GM21786 (cell line): ENCODE measurements at regions not wholly inside any gene's neighbourhood (a gene's known extent, or its start where the extent isn't known, plus 50 kb on each side); places are given as distances from the start of the nearest gene placed in this dataset.

Experiments used
- ATAC-seq: cut with Tn5 transposase; IDR thresholded peaks from one replicate; pipeline ENCODE4 v1.9.1; 2021; ENCODE audit not compliant: unreplicated experiment

DNA sequence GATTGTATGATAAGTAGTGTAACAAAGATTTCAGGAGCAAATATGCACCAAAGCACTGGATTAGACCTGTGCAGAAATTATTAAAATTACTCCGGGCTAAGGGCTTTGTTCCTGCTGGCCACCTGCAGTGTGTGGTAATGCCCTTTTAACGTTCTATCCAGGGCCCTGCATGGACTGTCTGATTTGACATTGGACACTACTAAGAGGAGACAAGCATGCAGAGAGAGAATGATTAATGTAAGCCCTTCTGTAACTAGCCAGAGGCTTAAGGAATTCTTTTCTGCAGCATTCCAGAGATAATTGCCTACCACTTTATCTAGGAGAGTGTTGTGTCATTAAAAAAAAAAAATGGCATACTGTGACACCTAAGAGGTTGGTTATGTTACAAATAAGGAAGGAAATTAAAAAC, 117.0 kb downstream of the PCDH7 start:
- no peak for ATAC-seq

DNA sequence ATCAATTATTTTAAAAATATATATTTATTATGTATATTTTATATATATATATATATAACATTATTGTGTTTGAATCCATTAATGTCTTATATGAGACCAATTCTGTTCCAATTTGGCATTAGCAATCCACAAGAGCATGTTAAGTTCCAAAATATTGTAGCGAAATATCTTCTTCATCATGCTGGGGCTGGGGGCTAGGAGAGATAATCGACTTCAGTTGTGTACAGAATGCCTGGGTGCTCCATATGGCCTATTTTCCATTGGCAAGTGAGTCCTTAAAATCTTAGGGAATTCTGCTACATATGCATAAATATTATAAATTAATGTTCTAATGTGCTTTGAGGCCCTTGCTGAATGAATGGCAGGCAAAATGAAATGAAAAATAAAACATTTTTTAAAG, 117.7 kb downstream of the PCDH7 start:
- no peak for ATAC-seq

DNA sequence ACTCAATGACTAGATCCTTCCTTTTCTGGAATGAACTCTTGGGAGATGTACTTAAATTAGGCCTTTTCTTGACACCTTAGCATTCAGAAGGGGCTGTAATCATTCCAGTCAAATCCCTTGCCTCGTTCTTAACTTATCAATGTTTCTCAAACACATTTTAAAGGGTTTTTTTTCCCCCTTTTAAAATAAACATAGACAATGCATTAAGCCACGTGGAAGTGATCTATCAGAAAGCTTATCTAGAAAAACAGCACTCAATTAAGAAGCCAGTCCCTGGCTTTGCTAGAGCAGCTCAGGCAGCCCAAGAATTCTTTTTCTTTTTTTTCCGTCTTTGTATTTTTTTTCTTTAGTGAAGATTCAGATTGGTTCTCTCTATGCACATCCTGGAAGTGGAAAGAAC, 118.2 kb downstream of the PCDH7 start:
- ATAC-seq = no peak

DNA sequence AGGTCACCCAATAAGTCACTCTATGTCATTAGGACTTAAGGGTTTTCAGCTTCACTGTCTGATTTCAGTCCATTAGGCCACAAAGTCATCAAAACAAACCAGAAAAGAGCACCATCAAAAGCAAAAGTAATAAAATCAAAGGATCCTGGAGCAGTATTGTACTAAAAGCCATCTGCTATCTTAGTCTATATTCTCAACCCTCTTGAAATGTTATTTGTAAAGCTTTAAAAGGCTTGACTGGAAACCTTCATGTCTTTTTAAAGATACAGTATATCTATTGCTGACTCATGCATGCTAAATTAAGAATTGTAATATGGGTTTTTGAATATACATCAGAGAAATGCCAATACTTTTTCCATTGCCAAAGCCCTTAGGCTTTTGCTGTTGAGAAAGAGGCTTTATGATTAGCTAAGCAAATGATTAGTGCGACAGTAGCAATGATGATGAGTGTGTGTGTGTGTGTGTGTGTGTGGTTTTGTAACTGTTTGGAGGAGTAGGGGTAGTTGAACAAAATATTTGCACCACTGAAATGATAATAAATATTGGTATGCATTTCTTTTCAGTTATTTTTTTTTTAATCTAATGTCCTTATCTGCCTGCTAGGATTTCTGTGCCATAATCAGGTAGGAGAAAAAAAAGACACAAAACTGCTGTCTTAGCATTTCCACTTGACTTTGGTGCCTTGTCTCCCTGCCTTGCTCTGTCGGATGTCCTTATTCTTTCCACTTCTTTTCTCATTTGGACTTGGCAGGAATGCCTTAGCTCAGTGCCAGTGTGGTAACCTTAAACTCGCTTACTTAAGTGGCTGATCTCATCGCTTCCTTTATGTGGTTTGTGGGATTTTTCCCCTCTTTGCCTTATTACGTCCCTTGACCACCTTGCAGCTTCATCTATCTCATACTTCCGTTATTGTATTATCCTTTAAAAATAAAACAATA, 119.7 kb downstream of the PCDH7 start:
- no peak for ATAC-seq

DNA sequence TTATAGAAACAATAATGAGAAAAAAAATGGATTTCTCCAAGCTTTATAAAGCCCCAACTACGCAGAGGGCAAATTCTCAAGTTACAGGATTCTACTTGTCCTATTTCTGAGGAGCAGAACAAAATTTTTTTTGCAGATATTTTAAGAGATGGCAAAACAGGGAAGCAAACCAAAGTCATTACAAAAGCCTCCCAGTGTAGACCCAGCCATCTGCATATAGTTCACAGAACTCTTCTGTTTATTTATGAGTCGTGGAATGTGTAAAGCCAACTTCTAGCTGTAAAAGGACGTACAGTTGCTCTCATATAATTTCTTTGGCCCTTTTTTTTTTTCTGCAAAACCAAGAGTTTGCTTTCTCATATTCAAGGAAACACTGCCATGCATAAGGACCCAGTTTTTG, 120.4 kb downstream of the PCDH7 start:
- no peak for ATAC-seq

DNA sequence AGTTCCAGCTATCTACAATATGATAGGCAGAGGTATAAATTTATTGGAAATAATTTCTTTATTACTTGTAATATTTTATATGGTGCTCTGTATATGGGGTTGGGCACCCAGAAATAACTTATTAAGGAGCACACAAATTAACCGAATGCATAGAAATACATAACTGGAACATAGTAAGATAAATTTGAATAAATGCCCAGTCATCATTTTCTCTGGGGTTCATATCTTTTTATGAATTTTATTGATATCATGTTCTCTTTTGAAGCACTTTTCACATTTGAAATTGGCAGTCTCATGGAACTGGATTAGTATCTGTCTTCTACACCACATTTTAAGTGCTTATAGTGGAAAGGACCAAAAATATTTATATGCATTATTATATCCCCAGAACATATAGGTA, 122.0 kb downstream of the PCDH7 start:
- no peak for ATAC-seq

DNA sequence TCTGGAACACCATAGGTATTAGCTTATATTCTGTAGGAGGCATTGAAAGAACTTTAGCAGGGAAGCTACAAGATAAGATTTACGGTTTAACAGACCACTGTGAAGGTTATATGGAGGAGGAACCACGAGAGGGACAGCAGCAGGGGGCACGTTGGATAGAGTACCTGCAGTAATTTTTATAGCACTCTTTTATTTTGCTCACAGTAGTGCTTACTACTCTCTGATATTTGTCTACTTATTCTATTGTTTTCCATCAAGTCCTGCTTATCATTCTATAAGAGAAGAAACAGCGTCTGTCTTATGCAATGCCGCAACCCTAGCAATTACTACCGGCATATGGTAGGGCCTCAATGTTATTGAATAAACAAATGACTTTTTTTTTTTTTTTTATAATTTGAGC, 122.5 kb downstream of the PCDH7 start:
- ATAC-seq = no peak

DNA sequence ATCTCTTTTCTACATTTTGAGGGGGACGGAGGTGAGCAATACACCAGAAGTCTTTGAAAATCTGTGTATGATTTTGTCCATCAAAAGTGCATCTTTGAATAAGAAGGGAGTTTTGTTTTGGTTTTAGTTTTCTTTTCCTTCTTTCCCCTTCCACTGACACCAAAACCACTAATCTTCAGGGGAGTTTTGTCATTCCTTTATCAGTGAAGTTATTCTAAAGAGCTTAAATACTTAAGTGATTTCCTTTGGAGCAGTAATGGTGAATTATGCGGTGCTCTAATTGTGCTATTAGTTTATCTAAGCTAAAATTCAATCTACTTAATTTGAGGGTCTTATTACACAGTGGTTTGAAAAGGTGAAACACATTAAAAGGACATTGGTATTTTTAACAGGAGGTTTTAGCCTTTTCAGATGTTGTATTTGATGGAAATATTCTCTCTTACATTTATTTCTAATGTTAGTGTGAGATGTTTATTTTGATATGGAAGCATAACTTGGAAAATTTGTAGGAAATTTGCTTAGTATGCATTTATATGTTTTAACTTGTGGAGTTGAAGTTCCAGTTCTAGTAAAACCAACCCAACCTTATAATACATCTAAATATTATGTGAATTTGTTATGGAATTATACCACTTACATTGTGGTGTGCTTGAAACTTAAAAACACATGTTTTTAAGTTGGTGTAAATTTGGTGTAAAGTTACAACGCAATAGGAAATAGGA, 124.9 kb downstream of the PCDH7 start:
- ATAC-seq = no peak

DNA sequence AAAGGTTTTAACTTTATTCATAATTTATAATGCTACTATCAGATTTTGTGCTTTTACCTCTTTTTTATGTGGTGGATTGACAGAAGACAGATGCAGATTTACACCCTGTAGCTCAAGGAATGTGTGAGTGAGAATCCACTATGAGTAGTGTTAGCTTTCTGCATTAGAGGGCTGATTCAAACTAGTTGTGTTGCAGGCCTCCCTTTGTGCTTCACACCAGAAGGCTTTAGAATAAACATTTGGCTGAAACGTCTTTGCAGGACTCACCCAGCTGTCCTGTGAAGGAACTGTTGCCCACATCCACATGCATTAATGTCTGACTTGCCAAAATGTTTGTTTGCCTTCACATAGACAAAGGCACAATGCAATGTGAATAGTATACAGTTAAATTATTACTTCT, 127.0 kb downstream of the PCDH7 start:
- ATAC-seq = no peak

DNA sequence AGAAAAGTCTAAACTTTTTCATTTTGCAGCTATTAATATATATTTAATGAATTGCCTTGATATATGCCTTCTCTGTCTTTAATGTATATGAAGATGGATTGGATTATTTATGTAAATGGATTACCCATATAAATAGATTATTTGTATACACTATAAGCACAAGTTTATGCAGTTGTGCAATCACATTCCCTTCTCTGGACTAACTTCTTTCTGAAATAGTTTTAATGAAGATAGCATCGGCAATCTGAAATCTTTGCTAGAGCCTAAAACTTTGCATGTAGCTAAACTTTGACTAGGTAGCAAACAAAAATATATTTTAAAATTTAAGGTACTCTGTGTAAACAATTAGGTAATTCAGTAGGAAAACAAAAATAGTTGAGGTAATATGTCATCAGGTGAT, 127.8 kb downstream of the PCDH7 start:
- no peak for ATAC-seq

DNA sequence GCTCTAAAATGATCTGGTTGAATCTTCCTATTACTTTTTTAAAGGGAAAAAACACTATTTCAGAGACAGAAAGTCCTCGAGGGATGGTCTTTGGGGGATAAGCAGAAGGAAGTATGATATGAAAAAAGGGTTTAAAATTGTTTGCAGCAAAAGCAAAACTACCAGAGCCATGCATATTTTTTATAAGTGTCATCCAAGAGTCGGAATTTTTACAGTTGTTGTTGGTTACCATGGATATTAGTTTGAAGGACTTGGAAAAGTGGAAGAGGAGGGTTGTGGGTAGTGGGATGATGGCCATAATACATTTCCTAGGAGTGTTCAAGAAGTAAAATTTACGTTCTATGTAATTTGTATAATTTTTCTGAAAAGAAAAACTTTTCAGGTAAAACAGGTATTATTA, 134.4 kb downstream of the PCDH7 start:
- no peak for ATAC-seq

DNA sequence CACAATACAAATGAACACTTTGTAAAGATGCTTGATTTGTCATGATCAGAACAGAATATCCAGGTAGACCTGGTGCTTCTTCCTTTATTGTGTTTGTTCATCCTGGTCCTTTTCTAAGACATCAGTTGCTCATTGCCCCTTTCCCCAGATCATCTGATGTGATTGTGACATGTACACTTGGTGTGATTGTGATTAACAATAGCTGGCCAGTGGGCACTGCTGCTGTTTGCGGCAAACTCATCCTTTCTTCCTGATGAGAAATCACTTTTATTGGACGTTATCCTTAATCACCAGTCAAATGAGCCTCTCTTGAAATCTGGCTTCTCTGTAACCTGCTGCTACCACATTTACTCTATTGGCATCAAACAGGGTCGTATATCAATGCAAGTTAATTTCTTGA, 135.1 kb downstream of the PCDH7 start:
- no peak for ATAC-seq

DNA sequence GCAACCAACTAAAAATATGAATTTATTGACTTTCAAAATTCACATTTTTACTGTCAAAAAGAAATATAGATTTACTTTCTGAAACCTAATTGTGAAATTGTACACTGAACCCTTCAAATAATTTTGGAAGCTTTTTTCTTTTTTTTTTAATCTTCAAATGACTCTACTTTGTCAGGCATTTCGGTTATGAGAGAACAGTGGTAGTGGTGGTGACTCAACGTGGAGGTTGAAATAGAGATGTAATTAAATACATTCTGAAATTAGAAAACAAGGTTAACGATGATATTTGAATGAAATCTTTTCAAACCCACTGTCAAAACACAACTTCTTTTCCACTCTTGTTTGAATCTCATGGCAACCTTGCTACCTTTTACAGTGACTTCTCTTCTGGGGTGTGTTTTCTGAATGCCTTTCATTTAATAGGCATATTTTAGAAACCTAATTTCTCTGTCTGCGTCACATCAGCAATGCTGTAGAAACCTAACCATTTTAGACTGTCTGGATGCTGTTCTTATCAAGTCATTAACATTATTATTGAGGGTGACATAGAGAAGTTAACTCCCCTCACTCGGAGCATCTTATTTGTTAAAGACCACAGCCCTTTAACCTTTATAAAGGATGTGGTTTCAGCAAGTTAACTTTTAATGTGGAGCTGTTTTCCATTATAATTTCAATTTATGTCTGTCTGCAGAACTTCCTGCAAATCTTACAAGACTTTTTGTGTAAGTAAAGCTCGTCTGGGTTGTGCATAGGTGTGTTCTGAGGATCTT, 136.8 kb downstream of the PCDH7 start:
- ATAC-seq = no peak

DNA sequence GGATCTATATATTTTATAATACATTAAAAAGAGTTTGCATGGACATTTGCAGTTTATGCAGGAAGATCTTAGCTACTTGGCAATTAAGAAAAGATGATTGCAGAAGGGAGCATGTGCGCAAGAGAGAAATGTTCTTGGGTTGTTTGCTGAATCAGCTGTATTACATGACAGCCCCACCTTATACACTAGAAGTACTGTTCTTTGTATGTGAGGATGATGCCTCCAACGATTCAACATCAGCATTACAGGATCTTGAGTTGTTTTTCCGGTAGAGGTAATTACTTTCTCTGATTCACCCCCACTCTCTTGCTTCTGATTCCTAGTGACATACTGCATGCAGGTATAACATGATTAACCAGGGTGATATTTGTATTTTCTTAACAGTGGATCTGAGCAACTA, 140.8 kb downstream of the PCDH7 start:
- ATAC-seq = no peak

DNA sequence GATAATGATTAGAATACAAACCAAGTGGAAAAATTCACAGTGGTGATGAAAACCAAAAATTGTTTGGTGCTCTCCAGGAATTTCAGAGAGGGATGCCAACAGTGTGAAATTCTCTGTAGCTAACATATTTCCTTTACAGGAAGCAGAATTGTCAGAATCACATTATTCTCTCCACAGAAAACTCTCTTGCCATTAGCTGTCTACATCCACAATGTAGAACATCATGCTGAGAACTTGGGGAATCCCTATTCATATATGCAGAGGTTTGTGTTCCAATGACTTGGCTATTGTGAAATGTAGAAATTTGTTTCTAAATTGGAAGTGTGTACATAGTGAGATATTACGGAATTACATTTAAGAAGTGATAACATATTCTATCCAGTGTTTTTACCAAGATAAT, 142.0 kb downstream of the PCDH7 start:
- ATAC-seq = no peak

DNA sequence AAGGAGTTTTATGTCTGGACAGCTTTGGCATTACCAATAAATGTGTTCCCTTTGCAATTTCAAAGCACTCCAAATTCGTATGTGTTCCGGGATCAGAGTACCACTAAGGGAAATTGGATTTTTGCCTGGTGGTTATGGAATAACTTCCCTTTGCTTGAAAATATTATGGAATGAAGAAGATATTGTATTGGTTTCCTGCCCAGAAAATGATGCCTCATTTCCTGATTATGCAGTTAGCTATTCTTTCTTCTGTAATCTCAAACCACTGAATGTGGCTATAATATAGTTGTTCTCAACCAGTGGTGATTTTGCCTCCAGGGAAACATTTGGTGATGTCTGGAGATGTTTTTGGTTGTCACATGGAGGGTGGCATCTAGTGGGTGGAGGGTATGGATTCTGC, 142.9 kb downstream of the PCDH7 start:
- ATAC-seq = no peak

DNA sequence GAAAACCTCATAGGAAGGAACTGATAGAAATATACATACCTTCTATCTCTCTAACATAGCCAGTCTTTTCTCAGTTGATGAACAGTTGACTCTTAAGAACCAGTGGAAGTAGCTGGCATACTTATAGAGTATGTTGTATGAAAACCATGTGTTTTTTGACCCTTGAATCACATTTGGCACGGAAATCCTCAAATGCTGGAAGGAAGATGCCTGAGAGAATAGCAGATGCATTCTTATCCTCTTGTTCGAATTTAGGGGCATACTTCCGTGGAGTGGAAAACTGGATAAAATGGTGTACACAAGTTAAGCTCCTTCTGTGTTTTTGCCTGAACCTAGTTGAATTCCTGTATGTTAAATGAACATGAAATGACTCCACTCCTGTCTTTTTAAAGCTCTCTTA, 145.5 kb downstream of the PCDH7 start:
- no peak for ATAC-seq

DNA sequence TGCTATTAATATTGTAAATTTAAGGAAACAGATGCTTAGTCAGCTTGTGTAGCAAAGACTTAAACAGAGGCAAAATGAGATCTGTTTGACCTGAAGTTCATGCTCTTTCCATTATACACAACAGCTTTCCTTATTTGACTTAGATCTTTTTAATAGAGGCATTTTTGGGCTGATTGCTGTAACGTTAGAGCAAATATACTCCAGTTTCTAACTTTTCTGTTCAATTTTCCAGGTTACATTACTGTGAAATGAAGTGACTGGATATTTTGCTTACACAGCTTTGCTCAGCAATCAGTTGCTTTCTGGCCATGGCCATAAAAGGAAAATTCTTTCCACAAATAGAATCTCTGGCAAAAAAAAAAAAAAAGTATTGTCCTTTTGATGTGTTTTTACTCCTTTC, 146.2 kb downstream of the PCDH7 start:
- ATAC-seq = no peak

DNA sequence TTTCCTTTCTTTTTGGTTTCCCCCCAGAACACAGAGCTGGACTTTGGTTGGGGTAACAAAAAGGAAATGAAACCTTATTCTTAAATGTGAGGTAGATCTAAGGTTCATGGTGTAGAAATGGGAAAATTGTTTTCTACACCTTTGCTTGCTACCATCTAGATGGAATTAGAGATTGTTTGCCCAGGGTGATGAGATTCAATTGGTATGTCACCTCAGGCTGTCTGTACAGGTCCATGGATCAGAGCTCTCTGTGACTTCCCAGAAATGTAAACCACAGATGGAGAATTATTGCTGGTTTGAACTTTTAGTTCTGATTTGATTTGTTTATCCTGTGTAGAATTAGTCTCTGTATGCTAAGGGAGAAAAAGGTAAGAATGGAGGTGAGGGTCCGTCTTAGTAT, 146.7 kb downstream of the PCDH7 start:
- no peak for ATAC-seq

DNA sequence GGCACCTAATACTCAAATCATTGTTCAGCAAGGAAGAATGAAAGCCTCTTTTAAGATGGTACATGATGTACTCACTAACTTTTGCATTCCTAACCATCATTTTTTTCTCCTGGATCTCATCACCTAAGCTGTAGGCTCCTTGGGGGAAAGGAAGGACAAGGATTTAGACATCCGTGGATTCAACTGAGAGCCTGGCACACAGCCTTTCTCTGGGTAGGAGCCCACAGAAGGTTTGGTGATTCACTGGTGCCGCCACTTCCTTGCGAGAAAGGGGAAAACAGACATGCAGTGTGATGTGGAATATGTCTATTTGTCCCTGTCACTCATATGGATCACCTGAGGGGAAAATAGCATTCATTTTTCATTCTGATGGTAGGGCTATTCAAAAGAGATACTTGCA, 147.3 kb downstream of the PCDH7 start:
- no peak for ATAC-seq

DNA sequence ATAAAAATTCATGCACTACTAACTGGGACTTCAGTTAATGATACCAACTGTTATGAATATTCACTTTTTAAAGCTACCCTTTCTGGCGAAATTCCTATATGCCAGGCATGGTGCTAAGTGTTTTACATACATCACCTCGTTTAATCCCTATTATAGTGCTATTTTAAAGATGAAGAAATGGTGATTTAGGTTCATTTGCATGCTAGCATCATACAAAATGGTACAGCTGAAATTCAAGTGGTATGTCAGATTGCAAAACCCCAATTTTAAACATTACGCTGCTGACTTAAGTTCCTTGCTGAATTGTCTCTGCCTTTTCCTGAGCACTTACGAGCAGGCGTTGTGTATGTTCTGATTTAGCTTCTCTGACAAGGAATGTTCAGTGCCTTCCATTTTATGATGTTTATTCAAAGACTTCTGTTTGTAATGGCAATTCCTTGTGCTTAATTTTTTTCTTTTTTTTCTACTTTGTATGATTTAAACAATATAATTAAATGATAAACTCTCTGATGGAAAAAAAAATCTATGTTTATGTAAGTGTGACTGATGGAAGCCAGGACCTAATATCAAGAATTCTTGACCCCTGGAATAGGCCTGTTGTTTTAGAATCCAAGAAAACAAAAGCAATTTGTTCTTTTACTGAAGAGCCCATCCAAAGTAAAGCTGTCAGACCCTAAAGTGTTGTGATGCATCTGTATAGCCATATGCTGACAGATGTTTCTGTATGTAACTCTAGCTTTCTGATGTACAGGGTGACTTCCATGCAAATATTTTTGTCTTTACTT, 148.1 kb downstream of the PCDH7 start:
- ATAC-seq = no peak
